H1 (cell line): ENCODE measurements at regions not wholly inside any gene's neighbourhood (a gene's known extent, or its start where the extent isn't known, plus 50 kb on each side); places are given as distances from the start of the nearest gene placed in this dataset.

Source experiments
- CTCF ChIA-PET: fragments of 300-600 bp; sonication (Branson Sonifier 250); formaldehyde crosslinking; loops from one replicate; lab custom pipeline; 2021; ENCODE audit not compliant: partially characterized antibody; lab: Charles Lee
- POLR2A ChIA-PET: fragments of 300-600 bp; sonication (Branson Sonifier 250); formaldehyde crosslinking; loops from one replicate; lab custom pipeline; 2021; ENCODE audit warnings: inconsistent platforms; ENCODE audit not compliant: partially characterized antibody; lab: Charles Lee
- DNase-seq, 2 experiments: peaks; one replicate each; pipeline versions ENCODE4 v3.0.0 to v3.0.0-alpha.2; 2010 to 2022; ENCODE audit warnings: low spot score in 2 of 2, low read depth in 1 of 2, mixed read lengths in 1 of 2
- FAIRE-seq: peaks from 2 replicates; lab custom pipeline; 2011; peaks lifted over from hg19 to GRCh38; lab: Jason Lieb, UNC
- H2AFZ ChIP-seq: 2 replicates; pipeline ENCODE4 v1.8.1; 2012; ENCODE audit warnings: low read length, inconsistent platforms
- H2AK5ac ChIP-seq: 2 replicates; pipeline ENCODE4 v1.6.1; 2013; ENCODE audit warnings: low read depth, low read length
- H2BK120ac ChIP-seq: replicated peaks from 2 replicates; pipeline ENCODE3; 2013; ENCODE audit warnings: low read depth, low read length, inconsistent platforms
- H2BK12ac ChIP-seq: 2 replicates; pipeline ENCODE4 v1.6.1; 2013; ENCODE audit warnings: low read depth, low read length
- H2BK15ac ChIP-seq: 2 replicates; pipeline ENCODE4 v1.6.1; 2013; ENCODE audit warnings: low read length
- H2BK20ac ChIP-seq: 2 replicates; pipeline ENCODE4 v1.6.1; 2013; ENCODE audit warnings: low read length
- H2BK5ac ChIP-seq: 2 replicates; pipeline ENCODE4 v1.6.1; 2013; ENCODE audit warnings: low read depth, low read length
- H3K14ac ChIP-seq: 2 replicates; pipeline ENCODE4 v1.6.1; 2013; ENCODE audit warnings: inconsistent platforms; ENCODE audit not compliant: insufficient read length
- H3K18ac ChIP-seq: 2 replicates; pipeline ENCODE4 v1.6.1; 2013; ENCODE audit warnings: low read length; ENCODE audit errors: extremely low read depth
- H3K23ac ChIP-seq: 2 replicates; pipeline ENCODE4 v1.6.1; 2013; ENCODE audit warnings: inconsistent platforms; ENCODE audit not compliant: insufficient read length
- H3K23me2 ChIP-seq: 2 replicates; pipeline ENCODE4 v1.6.1; 2013; ENCODE audit warnings: low read depth, low read length
- H3K27ac ChIP-seq: 2 replicates; pipeline ENCODE4 v1.6.1; 2011; ENCODE audit warnings: low read depth, low read length, inconsistent platforms
- H3K27me3 ChIP-seq, 4 experiments: replicated peaks in 1 of 4; 1 replicate in 1 of 4; 2 replicates in 3 of 4; pipeline versions ENCODE4 v1.6.1 to v1.8.1; 2011 to 2013; ENCODE audit warnings: low read length in 3 of 4, mild to moderate bottlenecking in 3 of 4, inconsistent platforms in 2 of 4, mixed read lengths in 2 of 4, moderate library complexity in 1 of 4; ENCODE audit not compliant: control insufficient read depth in 3 of 4, insufficient read depth in 3 of 4; ENCODE audit errors: extremely low read depth in 1 of 4
- H3K36me3 ChIP-seq, 4 experiments: 2 replicates each; pipeline versions ENCODE4 v1.6.1 to v1.8.1; 2011 to 2013; ENCODE audit warnings: mild to moderate bottlenecking in 4 of 4, low read length in 3 of 4, moderate library complexity in 2 of 4, control low read depth in 1 of 4, inconsistent platforms in 1 of 4; ENCODE audit not compliant: insufficient read depth in 4 of 4, control insufficient read depth in 2 of 4
- H3K4ac ChIP-seq: replicated peaks from 2 replicates; pipeline ENCODE3; 2013; ENCODE audit warnings: low read length, low read depth, mixed read lengths, inconsistent platforms; ENCODE audit not compliant: insufficient read length
- H3K4me1 ChIP-seq, 4 experiments: replicated peaks in 1 of 4; 1 replicate in 1 of 4; 2 replicates in 3 of 4; pipeline versions ENCODE4 v1.6.1 to v1.8.1; 2011 to 2013; ENCODE audit warnings: low read length in 3 of 4, inconsistent platforms in 2 of 4, mixed read lengths in 1 of 4; ENCODE audit not compliant: insufficient read depth in 4 of 4, control insufficient read depth in 3 of 4
- H3K4me2 ChIP-seq, 2 experiments: 2 replicates each; pipeline versions ENCODE4 v1.6.1 to v1.8.1; 2011 to 2013; ENCODE audit warnings: low read depth in 2 of 2, low read length in 2 of 2, control low read depth in 1 of 2, inconsistent platforms in 1 of 2, mild to moderate bottlenecking in 1 of 2; ENCODE audit not compliant: insufficient read depth in 1 of 2
- H3K4me3 ChIP-seq, 4 experiments: fragments of 200-600, 300-600 bp in 1 of 4; sonication (generic), shearing (Covaris generic), sonication (Bioruptor Twin) in 1 of 4; 2 replicates each; pipeline versions ENCODE4 v1.5.1 to v1.8.1; 2011 to 2016; ENCODE audit warnings: low read length in 4 of 4, low read depth in 3 of 4, control low read depth in 2 of 4, inconsistent platforms in 2 of 4, mild to moderate bottlenecking in 2 of 4, mixed read lengths in 1 of 4, moderate library complexity in 1 of 4; ENCODE audit not compliant: insufficient read depth in 2 of 4; ENCODE audit errors: extremely low read depth in 1 of 4
- H3K56ac ChIP-seq: replicated peaks from 2 replicates; pipeline ENCODE3; 2013; ENCODE audit warnings: low read depth, mild to moderate bottlenecking, mixed read lengths, low read length, inconsistent platforms; ENCODE audit not compliant: insufficient read length
- H3K79me1 ChIP-seq: 2 replicates; pipeline ENCODE4 v1.6.1; 2013; ENCODE audit warnings: low read depth, low read length, control low read depth
- H3K79me2 ChIP-seq, 2 experiments: 2 replicates each; pipeline versions ENCODE4 v1.6.1 to v1.8.1; 2012 to 2013; ENCODE audit warnings: low read length in 2 of 2, mild to moderate bottlenecking in 2 of 2, inconsistent platforms in 1 of 2; ENCODE audit not compliant: insufficient read depth in 2 of 2, control insufficient read depth in 1 of 2
- H3K9ac ChIP-seq, 4 experiments: replicated peaks in 1 of 4; 1 replicate in 1 of 4; 2 replicates in 3 of 4; pipeline versions ENCODE4 v1.6.1 to v1.8.1; 2011 to 2013; ENCODE audit warnings: low read depth in 3 of 4, low read length in 3 of 4, control low read depth in 2 of 4, mild to moderate bottlenecking in 2 of 4, moderate library complexity in 2 of 4, inconsistent platforms in 1 of 4; ENCODE audit errors: extremely low read depth in 1 of 4
- H3K9me3 ChIP-seq, 2 experiments: 2 replicates each; pipeline versions ENCODE4 v1.6.1 to v1.8.1; 2012 to 2013; ENCODE audit warnings: mild to moderate bottlenecking in 2 of 2, moderate library complexity in 2 of 2, control low read depth in 1 of 2, inconsistent platforms in 1 of 2, low read depth in 1 of 2, low read length in 1 of 2, mixed read lengths in 1 of 2; ENCODE audit not compliant: insufficient read depth in 2 of 2
- H4K20me1 ChIP-seq, 2 experiments: replicated peaks in 1 of 2; 2 replicates each; pipeline versions ENCODE3 to v1.8.1; 2011 to 2013; ENCODE audit warnings: inconsistent platforms in 2 of 2, low read length in 2 of 2, mild to moderate bottlenecking in 1 of 2; ENCODE audit not compliant: insufficient read depth in 2 of 2, control insufficient read depth in 1 of 2
- H4K5ac ChIP-seq: 2 replicates; pipeline ENCODE4 v1.6.1; 2013; ENCODE audit warnings: low read length, low read depth, mixed read lengths, inconsistent platforms; ENCODE audit not compliant: insufficient read length
- H4K8ac ChIP-seq: 2 replicates; pipeline ENCODE4 v1.8.0; 2013; ENCODE audit warnings: mild to moderate bottlenecking, moderate library complexity, low read length, inconsistent platforms; ENCODE audit not compliant: insufficient read depth; ENCODE audit errors: extremely low read depth
- H4K91ac ChIP-seq: replicated peaks from 2 replicates; pipeline ENCODE3; 2013; ENCODE audit warnings: low read length, mixed read lengths, inconsistent platforms; ENCODE audit not compliant: insufficient read length
- HDAC6 ChIP-seq: IDR thresholded peaks from one replicate; pipeline ENCODE4 v1.7.1; 2012; ENCODE audit warnings: low read depth, mild to moderate bottlenecking, inconsistent platforms, low read length, moderate library complexity
- RAD21 ChIP-seq, 2 experiments: IDR thresholded peaks in 1 of 2; conservative IDR thresholded peaks in 1 of 2; 2 replicates each; pipeline ENCODE4 v1.6.1; 2011; ENCODE audit warnings: low read depth in 2 of 2, low read length in 2 of 2, improper control_type of control experiment in 1 of 2, inconsistent platforms in 1 of 2, mild to moderate bottlenecking in 1 of 2, moderate library complexity in 1 of 2
- TAF7 ChIP-seq: optimal IDR thresholded peaks from 2 replicates; pipeline ENCODE3; 2011; ENCODE audit warnings: low read depth, mild to moderate bottlenecking, inconsistent platforms, low read length, moderate library complexity, borderline replicate concordance
- WGBS, 2 experiments: shearing (Covaris generic) in 1 of 2; methylation state at CpG; one replicate each; pipeline versions ENCODE4 v1.1.6 to v1.1.7; 2013 to 2015; ENCODE audit warnings: low lambda C conversion rate in 2 of 2, mixed read lengths in 2 of 2, inconsistent platforms in 1 of 2, low coverage in 1 of 2, missing lambda C conversion rate in 1 of 2; ENCODE audit not compliant: insufficient replicate concordance in 2 of 2, insufficient coverage in 1 of 2, insufficient read length in 1 of 2; ENCODE audit errors: extremely low coverage in 1 of 2, missing lambda C conversion rate in 1 of 2; 5-methylcytosine and 5-hydroxymethylcytosine counted together

- Histone ChIP-seq H3K27ac (no peak overlapping the region), H4K91ac (no peak overlapping the region), H3K79me2 (no peaks in the 10 kb centered on the region), H3K23ac (no peak overlapping the region), H3K9ac (no peak overlapping the region), H2BK20ac (no peak overlapping the region), H3K36me3 (no peaks in the 10 kb centered on the region), H3K23me2 (no peaks in the 10 kb centered on the region; the same call in 1 of the 2 replicates), H2BK12ac (no peak overlapping the region), H2BK15ac (no peak overlapping the region), H2BK120ac (no peak overlapping the region), H3K4me3 (no peak overlapping the region), H2AK5ac (no peak overlapping the region), H3K9me3 (no peaks in the 10 kb centered on the region), H3K4me2 (no peak overlapping the region), H2BK5ac (no peak overlapping the region), H4K20me1 (no peaks in the 10 kb centered on the region), H3K56ac (no peak overlapping the region), H3K79me1 (no peaks in the 10 kb centered on the region), H3K4ac (no peak overlapping the region), H3K4me1 (peaks cover 0 to 3% (median 0%) of the 10 kb centered on the region in 4 experiments; a peak in 1 of 7 replicates), H2AFZ (no peak overlapping the region), H3K18ac (no peak overlapping the region), H4K8ac (no peak overlapping the region), H3K27me3 (no peaks in the 10 kb centered on the region), H4K5ac (no peak overlapping the region), H3K14ac (no peak overlapping the region)
- ChIA-PET CTCF (interaction anchor here (0.7 to 1.6 kb wide), 2 partner anchors 17 to 19 kb away, joined by 3 to 4 read pairs; no protein-coding TSS in a partner anchor), POLR2A (no interaction called here)
- FAIRE-seq (no peak), DNase-seq (no peak)
- 77% methylated on average over 3 of the region's 3 CpGs; no CpG with 5 or more reads in 1 of the 2 experiments for WGBS, 2 experiments
- TF ChIP-seq TAF7: no peak
- TF ChIP-seq RAD21 (IDR thresholded peaks at IDR 0.05 in 1 of 2, conservative IDR thresholded peaks at IDR 0.05 in 1 of 2; ENCODE audit: low read depth in 2 of 2, low read length in 2 of 2): no peak
- no peak for TF ChIP-seq HDAC6
Measured at GRCh38 chr3:159340877-159341500, 539.1 kb downstream of the MFSD1 start.
